Gastrocnemius medialis (tissue), 4 donors: ENCODE measurements at regions not wholly inside any gene's neighbourhood (a gene's known extent, or its start where the extent isn't known, plus 50 kb on each side); places are given as distances from the start of the nearest gene placed in this dataset.
A peak's percentile ranks its signal among the peaks of the same experiment; 100 is the strongest.

Source experiments
- ATAC-seq, 2 donors: fragments of 150-250 bp; one replicate each; pipeline ENCODE4 v1.9.1; 2016
- DNase-seq, 2 donors: peaks; one replicate each; pipeline ENCODE4 v3.0.0-alpha.2; 2019
- H3K27ac ChIP-seq, 4 donors: fragments of 200-600 bp; sonication (generic); 1 replicate in 1 of 4; 2 replicates in 3 of 4; pipeline ENCODE4 v1.5.1; 2016 to 2018; ENCODE audit warnings: mild to moderate bottlenecking in 2 of 4, moderate library complexity in 1 of 4
- H3K27me3 ChIP-seq, 3 donors: fragments of 200-600 bp; sonication (generic) in 2 of 3; 1 replicate in 1 of 3; 2 replicates in 2 of 3; pipeline versions ENCODE4 v1.5.1 to v1.6.0; 2016 to 2019; ENCODE audit warnings: mild to moderate bottlenecking in 1 of 3, moderate library complexity in 1 of 3
- H3K36me3 ChIP-seq, 2 donors: fragments of 200-600 bp; sonication (generic) in 1 of 2; one replicate each; pipeline ENCODE4 v1.5.1; 2017 to 2018
- H3K4me1 ChIP-seq, 2 donors: fragments of 200-600 bp; sonication (generic) in 1 of 2; one replicate each; pipeline ENCODE4 v1.5.1; 2016 to 2017; ENCODE audit warnings: mild to moderate bottlenecking in 2 of 2
- H3K4me3 ChIP-seq, 4 donors: fragments of 200-600 bp; sonication (generic) in 3 of 4; 1 replicate in 1 of 4; 2 replicates in 3 of 4; pipeline ENCODE4 v1.5.1; 2016 to 2019; ENCODE audit warnings: mild to moderate bottlenecking in 2 of 4
- H3K9me3 ChIP-seq, 3 donors: fragments of 200-600 bp; sonication (generic) in 2 of 3; 1 replicate in 1 of 3; 2 replicates in 2 of 3; pipeline ENCODE4 v1.5.1; 2016 to 2019
- POLR2A ChIP-seq, 2 donors: fragments of 450-650 bp; IDR thresholded peaks; one replicate each; pipeline ENCODE4 v1.6.1; 2017; ENCODE audit warnings: antibody characterized with exemption in 2 of 2, mild to moderate bottlenecking in 2 of 2, moderate library complexity in 2 of 2
- in situ Hi-C, 4 donors: fragments of 200-750 bp; cut with MboI; loops; one replicate each; pipeline versions ENCODE4 v1.15.0 to v1.8.0; 2017; ENCODE audit warnings: low sequenced_read_pairs in 4 of 4
- intact Hi-C: fragments of 100-400 bp; cut with DNase I; formaldehyde crosslinking; loops from one replicate; pipeline ENCODE4 v1.15.1; 2023; ENCODE audit warnings: low total_unique reads
- TF ChIP-seq, protein P1 (sequence below), 5 experiments: fragments of 450-650 bp in 3 of 5; fragments of 200-600 bp in 2 of 5; sonication (generic) in 2 of 5; IDR thresholded peaks in 4 of 5; conservative IDR thresholded peaks in 1 of 5; 1 replicate in 4 of 5; 2 replicates in 1 of 5; pipeline ENCODE4 v1.5.1; 2016 to 2019; ENCODE audit warnings: antibody characterized with exemption in 5 of 5, mild to moderate bottlenecking in 3 of 5, moderate library complexity in 3 of 5

DNA sequence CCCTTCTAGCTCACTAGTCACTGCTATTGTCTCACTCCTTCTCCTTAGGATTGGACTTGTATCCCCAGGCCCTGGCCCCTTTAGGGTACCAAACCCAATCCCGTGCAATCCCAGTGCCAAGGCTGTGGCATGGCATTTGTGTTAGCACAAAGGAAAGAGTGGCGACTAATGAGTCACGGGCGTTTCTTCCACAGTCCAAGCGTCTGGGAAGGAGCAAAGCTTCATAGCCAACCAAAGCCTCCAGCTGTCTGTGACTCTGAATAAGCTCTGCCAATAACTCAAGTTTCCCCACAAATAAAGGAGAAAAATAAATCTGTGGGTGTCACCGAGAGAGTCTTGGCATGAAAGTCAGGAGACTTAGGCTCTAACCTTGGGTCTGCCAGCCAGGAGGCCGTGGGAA is 54.6 kb upstream of the COX10 start:
- DNase-seq (no peak), ATAC-seq (no peak)
- Histone ChIP-seq H3K27me3 (peaks cover 0 to 5% (median 0%) of the 10 kb centered on the region in 3 donors), H3K36me3 (no peaks in the 10 kb centered on the region), H3K27ac (no peak overlapping the region), H3K4me1 (peaks cover 0 to 3% of the 10 kb centered on the region in 2 donors), H3K9me3 (no peaks in the 10 kb centered on the region), H3K4me3 (peak overlapping the region in 1 of 4 donors; percentile 25)
- in situ Hi-C loops, result no loop called here
- intact Hi-C loops, result no loop called here
- no peak for TF ChIP-seq POLR2A (IDR thresholded peaks at IDR 0.05)
- TF ChIP-seq, protein P1, sequence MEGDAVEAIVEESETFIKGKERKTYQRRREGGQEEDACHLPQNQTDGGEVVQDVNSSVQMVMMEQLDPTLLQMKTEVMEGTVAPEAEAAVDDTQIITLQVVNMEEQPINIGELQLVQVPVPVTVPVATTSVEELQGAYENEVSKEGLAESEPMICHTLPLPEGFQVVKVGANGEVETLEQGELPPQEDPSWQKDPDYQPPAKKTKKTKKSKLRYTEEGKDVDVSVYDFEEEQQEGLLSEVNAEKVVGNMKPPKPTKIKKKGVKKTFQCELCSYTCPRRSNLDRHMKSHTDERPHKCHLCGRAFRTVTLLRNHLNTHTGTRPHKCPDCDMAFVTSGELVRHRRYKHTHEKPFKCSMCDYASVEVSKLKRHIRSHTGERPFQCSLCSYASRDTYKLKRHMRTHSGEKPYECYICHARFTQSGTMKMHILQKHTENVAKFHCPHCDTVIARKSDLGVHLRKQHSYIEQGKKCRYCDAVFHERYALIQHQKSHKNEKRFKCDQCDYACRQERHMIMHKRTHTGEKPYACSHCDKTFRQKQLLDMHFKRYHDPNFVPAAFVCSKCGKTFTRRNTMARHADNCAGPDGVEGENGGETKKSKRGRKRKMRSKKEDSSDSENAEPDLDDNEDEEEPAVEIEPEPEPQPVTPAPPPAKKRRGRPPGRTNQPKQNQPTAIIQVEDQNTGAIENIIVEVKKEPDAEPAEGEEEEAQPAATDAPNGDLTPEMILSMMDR (IDR thresholded peaks at IDR 0.05 in 4 of 5, conservative IDR thresholded peaks at IDR 0.05 in 1 of 5), result no peak

DNA sequence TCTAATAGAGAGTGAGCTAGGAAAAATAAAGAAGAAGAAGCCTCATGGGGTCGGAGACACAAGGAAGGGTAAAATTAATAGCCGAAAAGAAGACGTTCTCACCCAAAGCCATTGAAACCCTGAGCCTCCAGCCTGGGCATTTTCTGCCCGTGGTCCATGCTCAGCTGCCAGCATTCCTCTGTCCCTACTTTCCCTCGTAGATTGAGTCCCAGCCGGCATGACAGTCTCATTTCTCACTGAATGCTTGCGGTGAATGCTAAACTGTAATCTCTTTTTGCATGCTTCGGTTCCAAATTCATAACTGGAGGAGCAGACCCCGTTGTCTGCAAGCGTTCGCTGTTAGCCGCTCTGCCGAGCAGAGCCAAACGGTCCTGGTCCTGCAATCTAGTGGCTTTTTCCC is 54.0 kb upstream of the COX10 start:
- intact Hi-C loops (no loop called here), in situ Hi-C loops (no loop called here)
- ATAC-seq (no peak), DNase-seq (no peak)
- TF ChIP-seq POLR2A (IDR thresholded peaks at IDR 0.05), result no peak
- TF ChIP-seq, protein P1 (IDR thresholded peaks at IDR 0.05 in 4 of 5, conservative IDR thresholded peaks at IDR 0.05 in 1 of 5), result no peak
- Histone ChIP-seq H3K9me3 (no peaks in the 10 kb centered on the region), H3K4me1 (peaks cover 0 to 3% of the 10 kb centered on the region in 2 donors), H3K4me3 (peak overlapping the region in 3 of 4 donors; percentile 6 to 25 (median 14)), H3K27me3 (peaks cover 0 to 5% (median 0%) of the 10 kb centered on the region in 3 donors), H3K27ac (no peak overlapping the region), H3K36me3 (no peaks in the 10 kb centered on the region)

- H3K27ac ChIP-seq, result no peak overlapping the region
- H3K9me3 ChIP-seq, result no peaks in the 10 kb centered on the region
- TF ChIP-seq, protein P1 (IDR thresholded peaks at IDR 0.05 in 4 of 5, conservative IDR thresholded peaks at IDR 0.05 in 1 of 5), result no peak
- TF ChIP-seq POLR2A (IDR thresholded peaks at IDR 0.05), result no peak
- ATAC-seq, result no peak
- no peak overlapping the region for H3K4me3 ChIP-seq
- in situ Hi-C loops (no loop called here), intact Hi-C loops (no loop called here)
- peaks cover 0 to 1% of the 10 kb centered on the region in 2 donors for H3K4me1 ChIP-seq
- H3K36me3 ChIP-seq, result no peaks in the 10 kb centered on the region
- DNase-seq, result no peak
- H3K27me3 ChIP-seq, result peaks cover 0 to 5% (median 0%) of the 10 kb centered on the region in 3 donors
Observed at GRCh38 chr17:14016858-14017257, 52.4 kb upstream of the COX10 start.

DNA sequence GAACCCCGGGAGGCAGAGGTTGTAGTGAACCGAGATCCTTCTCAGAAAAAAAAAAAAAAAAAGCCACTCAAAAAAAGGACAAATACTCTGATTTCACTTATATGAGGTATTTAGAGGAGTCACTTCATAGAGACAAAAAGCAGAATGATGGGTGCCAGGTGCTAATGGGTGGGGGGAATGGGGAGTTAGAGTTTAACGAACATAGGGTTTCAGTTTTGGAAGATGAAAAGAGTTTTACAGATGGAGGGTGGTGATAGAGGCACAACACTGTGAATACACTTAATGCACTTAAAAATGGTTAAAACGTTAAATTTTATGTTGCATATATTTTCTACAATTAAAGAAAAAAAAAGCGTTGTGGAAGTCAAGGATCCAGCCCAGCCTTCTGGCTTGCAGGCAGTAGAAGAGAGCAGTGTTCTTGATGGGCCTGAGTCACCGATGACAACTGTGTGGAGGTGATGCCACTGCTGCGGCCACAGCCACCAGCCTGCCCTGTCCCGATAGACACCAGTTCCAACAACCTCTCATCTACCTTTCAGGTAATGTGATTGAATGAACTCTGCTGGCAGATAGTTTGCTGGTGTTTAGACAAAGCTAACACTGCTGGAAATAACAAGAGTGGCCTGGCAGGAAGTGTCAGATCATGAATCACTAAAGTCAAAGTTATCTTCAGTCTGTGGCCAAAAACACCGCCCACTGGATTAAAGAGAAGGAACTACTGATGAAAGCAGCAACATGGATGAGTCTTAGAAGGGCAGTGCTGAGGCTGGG is 49.9 kb upstream of the COX10 start:
- Histone ChIP-seq H3K4me3 (no peak overlapping the region), H3K36me3 (no peaks in the 10 kb centered on the region), H3K9me3 (no peaks in the 10 kb centered on the region), H3K27ac (no peak overlapping the region), H3K27me3 (peaks cover 0 to 5% (median 0%) of the 10 kb centered on the region in 3 donors), H3K4me1 (no peaks in the 10 kb centered on the region)
- in situ Hi-C loops (no loop called here), intact Hi-C loops (no loop called here)
- no peak for ATAC-seq
- no peak for DNase-seq
- TF ChIP-seq POLR2A (IDR thresholded peaks at IDR 0.05), result no peak
- TF ChIP-seq, protein P1 (IDR thresholded peaks at IDR 0.05 in 4 of 5, conservative IDR thresholded peaks at IDR 0.05 in 1 of 5), result no peak
